Naive thymus-derived CD8-positive, alpha-beta T cell (primary cell): ENCODE measurements at regions not wholly inside any gene's neighbourhood (a gene's known extent, or its start where the extent isn't known, plus 50 kb on each side); places are given as distances from the start of the nearest gene placed in this dataset.
A peak's percentile ranks its signal among the peaks of the same experiment; 100 is the strongest.
"Not testable (repeated sequence)": the region's sequence is repeated elsewhere in the genome, so short reads cannot be mapped to it uniquely, and the experiment has no call there.

Source experiments
- ATAC-seq, 2 donors: fragments of 150-1000 bp; cut with Tn5 transposase in 1 of 2; sonication (Bioruptor Pico), chemical (Tn5 transposase) in 1 of 2; 1 replicate in 1 of 2; 2 replicates in 1 of 2; pipeline ENCODE4 v1.10.0; 2021; ENCODE audit warnings: mild to moderate bottlenecking in 2 of 2, moderate library complexity in 2 of 2
- POLR2A ChIA-PET: fragments of 350-600 bp; sonication (Branson Sonifier 250); formaldehyde crosslinking; loops from one replicate; lab custom pipeline; 2021; ENCODE audit warnings: antibody characterized with exemption; lab: Charles Lee
- DNase-seq, 10 donors: peaks; one replicate each; pipeline versions ENCODE4 v3.0.0 to v3.0.0-alpha.2; 2020 to 2022
- H3K27ac Mint-ChIP-seq, 10 donors: one replicate each; pipeline ENCODE4 v1.8.0; 2020 to 2022; ENCODE audit warnings: mild to moderate bottlenecking in 10 of 10, mixed read lengths in 10 of 10, moderate library complexity in 4 of 10, inconsistent platforms in 1 of 10
- H3K27me3 Mint-ChIP-seq, 5 donors: one replicate each; pipeline ENCODE4 v1.8.0; 2021 to 2022; ENCODE audit warnings: mixed read lengths in 5 of 5
- H3K36me3 Mint-ChIP-seq, 3 donors: one replicate each; pipeline ENCODE4 v1.8.0; 2020 to 2022; ENCODE audit warnings: mixed read lengths in 3 of 3, mild to moderate bottlenecking in 2 of 3, inconsistent platforms in 1 of 3
- H3K4me1 Mint-ChIP-seq, 4 donors: one replicate each; pipeline ENCODE4 v1.8.0; 2021 to 2022; ENCODE audit warnings: mixed read lengths in 4 of 4
- H3K4me3 Mint-ChIP-seq, 10 donors: one replicate each; pipeline ENCODE4 v1.8.0; 2020 to 2022; ENCODE audit warnings: mild to moderate bottlenecking in 10 of 10, mixed read lengths in 10 of 10, moderate library complexity in 6 of 10, inconsistent platforms in 1 of 10
- H3K9me3 Mint-ChIP-seq, 9 donors: one replicate each; pipeline ENCODE4 v1.8.0; 2020 to 2022; ENCODE audit warnings: mixed read lengths in 9 of 9, mild to moderate bottlenecking in 3 of 9, inconsistent platforms in 1 of 9, moderate library complexity in 1 of 9

- H3K36me3 Mint-ChIP-seq: no peaks in the 10 kb centered on the region
- no peak for ATAC-seq
- H3K27me3 Mint-ChIP-seq: no peaks in the 10 kb centered on the region
- DNase-seq: no peak
- H3K4me3 Mint-ChIP-seq: no peak overlapping the region
- H3K27ac Mint-ChIP-seq: peak overlapping the region in 2 of 10 donors; percentile 30 to 45
- peaks cover 0 to 9% (median 2%) of the 10 kb centered on the region in 4 donors for H3K4me1 Mint-ChIP-seq
- POLR2A ChIA-PET: interaction anchor here (1.6 to 2.2 kb wide), 2 partner anchors 13 to 19 kb away, joined by 3 to 11 read pairs; no protein-coding TSS in a partner anchor
- H3K9me3 Mint-ChIP-seq: no peaks in the 10 kb centered on the region
These were observed 51.6 kb upstream of the MPP7 start for GRCh38 chr10:28354511-28354910.

GRCh38 chr10:28355376-28355775 lies 52.5 kb upstream of the MPP7 start:
- no peak for ATAC-seq
- Mint-ChIP-seq H3K4me3 (no peak overlapping the region), H3K4me1 (peaks cover 0 to 9% (median 2%) of the 10 kb centered on the region in 4 donors), H3K27me3 (no peaks in the 10 kb centered on the region), H3K36me3 (no peaks in the 10 kb centered on the region), H3K27ac (peak overlapping the region in 3 of 10 donors; percentile 20 to 37 (median 33)), H3K9me3 (no peaks in the 10 kb centered on the region)
- no peak for DNase-seq
- POLR2A ChIA-PET: interaction anchor here (0.5 to 2.2 kb wide), 3 partner anchors 13 to 62 kb away, joined by 3 to 11 read pairs (median 3); no protein-coding TSS in a partner anchor

GRCh38 chr10:28359334-28359733 lies 56.5 kb upstream of the MPP7 start:
- Mint-ChIP-seq H3K27ac (peak overlapping the region in 3 of 10 donors; percentile 46 to 93 (median 46)), H3K4me1 (peaks cover 0 to 10% (median 7%) of the 10 kb centered on the region in 4 donors), H3K27me3 (no peaks in the 10 kb centered on the region), H3K9me3 (no peaks in the 10 kb centered on the region), H3K4me3 (no peak overlapping the region), H3K36me3 (no peaks in the 10 kb centered on the region)
- POLR2A ChIA-PET: interaction anchor here (0.9 to 1.1 kb wide), 2 partner anchors 22 to 23 kb away, joined by 5 to 6 read pairs; no protein-coding TSS in a partner anchor
- DNase-seq (no peak), ATAC-seq (no peak)

GRCh38 chr10:28360175-28360574 lies 57.3 kb upstream of the MPP7 start:
- Mint-ChIP-seq H3K4me1 (peaks cover 2 to 13% (median 8%) of the 10 kb centered on the region in 4 donors), H3K36me3 (no peaks in the 10 kb centered on the region), H3K27me3 (no peaks in the 10 kb centered on the region), H3K9me3 (no peaks in the 10 kb centered on the region), H3K27ac (no peak overlapping the region), H3K4me3 (no peak overlapping the region)
- ATAC-seq (no peak), DNase-seq (no peak)
- POLR2A ChIA-PET: no interaction called here

GRCh38 chr10:28363376-28363775 lies 60.5 kb upstream of the MPP7 start:
- Mint-ChIP-seq H3K36me3 (no peaks in the 10 kb centered on the region), H3K4me1 (peaks cover 18 to 44% (median 33%) of the 10 kb centered on the region in 4 donors), H3K9me3 (no peaks in the 10 kb centered on the region), H3K27ac (peak overlapping the region in 6 of 10 donors; percentile 63 to 88 (median 70)), H3K27me3 (no peaks in the 10 kb centered on the region), H3K4me3 (no peak overlapping the region)
- no peak for ATAC-seq
- no peak for DNase-seq
- POLR2A ChIA-PET: interaction anchor here (1.1 kb wide), 1 partner anchor 29 kb away, joined by 5 read pairs; no protein-coding TSS in a partner anchor

GRCh38 chr10:28365840-28366239 lies 63.0 kb upstream of the MPP7 start:
- Mint-ChIP-seq H3K36me3 (no peaks in the 10 kb centered on the region), H3K27me3 (no peaks in the 10 kb centered on the region), H3K27ac (peak overlapping the region; percentile 88 to 99 (median 98)), H3K9me3 (no peaks in the 10 kb centered on the region), H3K4me1 (peaks cover 22 to 60% (median 53%) of the 10 kb centered on the region in 4 donors), H3K4me3 (peak overlapping the region; percentile 19 to 87 (median 77))
- ATAC-seq (no peak), DNase-seq (no peak)
- POLR2A ChIA-PET: interaction anchor here (0.6 to 7.5 kb wide), 6 partner anchors 15 to 63 kb away, joined by 4 to 199 read pairs (median 36); partner anchors contain the start of gene MPP7

GRCh38 chr10:28366994-28367393 lies 64.1 kb upstream of the MPP7 start:
- Mint-ChIP-seq H3K36me3 (no peaks in the 10 kb centered on the region), H3K9me3 (no peaks in the 10 kb centered on the region), H3K4me3 (peak overlapping the region in 5 of 10 donors; percentile 26 to 84 (median 73)), H3K4me1 (peaks cover 24 to 64% (median 60%) of the 10 kb centered on the region in 4 donors), H3K27me3 (no peaks in the 10 kb centered on the region), H3K27ac (peak overlapping the region; percentile 88 to 99 (median 98))
- POLR2A ChIA-PET: interaction anchor here (1.3 to 7.5 kb wide), 8 partner anchors 14 to 66 kb away, joined by 3 to 199 read pairs (median 15); partner anchors contain the start of gene MPP7
- no peak for DNase-seq
- no peak for ATAC-seq

- peaks cover 24 to 64% (median 60%) of the 10 kb centered on the region in 4 donors for H3K4me1 Mint-ChIP-seq
- H3K36me3 Mint-ChIP-seq: no peaks in the 10 kb centered on the region
- H3K4me3 Mint-ChIP-seq: peak overlapping the region; percentile 61 to 86 (median 82)
- H3K9me3 Mint-ChIP-seq: no peaks in the 10 kb centered on the region
- DNase-seq (no peak), ATAC-seq (no peak)
- H3K27me3 Mint-ChIP-seq: no peaks in the 10 kb centered on the region
- H3K27ac Mint-ChIP-seq: peak overlapping the region; percentile 88 to 99 (median 98)
- POLR2A ChIA-PET: interaction anchor here (0.9 to 7.5 kb wide), 14 partner anchors 13 to 1125 kb away, joined by 3 to 199 read pairs (median 5); partner anchors contain the start of genes MPP7 and WAC
These were observed 64.5 kb upstream of the MPP7 start for GRCh38 chr10:28367413-28367812.

GRCh38 chr10:28367929-28368484 lies 65.1 kb upstream of the MPP7 start:
- Mint-ChIP-seq H3K27me3 (no peaks in the 10 kb centered on the region), H3K9me3 (no peaks in the 10 kb centered on the region), H3K4me1 (peaks cover 22 to 62% (median 59%) of the 10 kb centered on the region in 4 donors), H3K36me3 (no peaks in the 10 kb centered on the region), H3K4me3 (peak overlapping the region; percentile 61 to 86 (median 82)), H3K27ac (peak overlapping the region; percentile 88 to 99 (median 98))
- ATAC-seq (peak; percentile 93), DNase-seq (peak; percentile 19 to 87 (median 66))
- POLR2A ChIA-PET: interaction anchor here (0.7 to 7.5 kb wide), 17 partner anchors 9 to 1671 kb away, joined by 3 to 199 read pairs (median 4); partner anchors contain the start of genes MPP7, PDSS1 and WAC

- Mint-ChIP-seq H3K27me3 (no peaks in the 10 kb centered on the region), H3K4me1 (peaks cover 24 to 57% (median 54%) of the 10 kb centered on the region in 4 donors), H3K36me3 (no peaks in the 10 kb centered on the region), H3K4me3 (peak overlapping the region in 2 of 10 donors; percentile 11 to 51), H3K9me3 (no peaks in the 10 kb centered on the region), H3K27ac (peak overlapping the region in 8 of 10 donors; percentile 3 to 92 (median 69))
- ATAC-seq: no peak
- POLR2A ChIA-PET: interaction anchor here (0.7 to 7.5 kb wide), 5 partner anchors 10 to 1130 kb away, joined by 3 to 199 read pairs (median 8); partner anchors contain the start of genes ACBD5 and MPP7
- no peak for DNase-seq
These were observed 67.4 kb upstream of the MPP7 start for GRCh38 chr10:28370107-28370835.

GRCh38 chr10:28371638-28372037 lies 68.8 kb upstream of the MPP7 start:
- peak overlapping the region in 1 of 10 donors; percentile 17 for H3K27ac Mint-ChIP-seq
- not testable (repeated sequence) for H3K27me3 Mint-ChIP-seq, H3K4me3 Mint-ChIP-seq, DNase-seq, H3K9me3 Mint-ChIP-seq, ATAC-seq, H3K36me3 Mint-ChIP-seq
- H3K4me1 Mint-ChIP-seq: peaks cover 15 to 48% (median 41%) of the 10 kb centered on the region in 4 donors
- POLR2A ChIA-PET: interaction anchor here (0.5 to 7.5 kb wide), 5 partner anchors 10 to 73 kb away, joined by 3 to 199 read pairs (median 3); partner anchors contain the start of gene MPP7

GRCh38 chr10:28374036-28374435 lies 71.2 kb upstream of the MPP7 start:
- Mint-ChIP-seq H3K27ac (peak overlapping the region in 5 of 10 donors; percentile 10 to 70 (median 26)), H3K9me3 (no peaks in the 10 kb centered on the region), H3K27me3 (no peaks in the 10 kb centered on the region), H3K4me1 (peaks cover 14 to 37% (median 26%) of the 10 kb centered on the region in 4 donors), H3K36me3 (no peaks in the 10 kb centered on the region), H3K4me3 (peak overlapping the region in 1 of 10 donors; percentile 24)
- ATAC-seq (no peak), DNase-seq (no peak)
- POLR2A ChIA-PET: interaction anchor here (0.6 kb wide), 1 partner anchor 49 kb away, joined by 4 read pairs; no protein-coding TSS in a partner anchor
